GM21717 (cell line): ENCODE measurements at regions not wholly inside any gene's neighbourhood (a gene's known extent, or its start where the extent isn't known, plus 50 kb on each side); places are given as distances from the start of the nearest gene placed in this dataset.
"Not testable (repeated sequence)": the region's sequence is repeated elsewhere in the genome, so short reads cannot be mapped to it uniquely, and the experiment has no call there.

ENCODE experiments used
- ATAC-seq: cut with Tn5 transposase; IDR thresholded peaks from one replicate; pipeline ENCODE4 v1.9.1; 2021; ENCODE audit warnings: mild to moderate bottlenecking, moderate library complexity; ENCODE audit not compliant: unreplicated experiment

- ATAC-seq: not testable (repeated sequence)
Observed at GRCh38 chr14:105620865-105621471, 94.6 kb downstream of the TMEM121 start.

- ATAC-seq: not testable (repeated sequence)
Observed at GRCh38 chr14:105621479-105622328, 95.3 kb downstream of the TMEM121 start.

- no peak for ATAC-seq
Observed at GRCh38 chr14:105622329-105622955, 96.1 kb downstream of the TMEM121 start.

- ATAC-seq: not testable (repeated sequence)
Observed at GRCh38 chr14:105623178-105623577, 96.8 kb downstream of the TMEM121 start.

- not testable (repeated sequence) for ATAC-seq
Observed at GRCh38 chr14:105624346-105624745, 98.0 kb downstream of the TMEM121 start.

GRCh38 chr14:105624749-105625434, 98.5 kb downstream of the TMEM121 start:
- not testable (repeated sequence) for ATAC-seq

- not testable (repeated sequence) for ATAC-seq
Observed at GRCh38 chr14:105625448-105625847, 99.1 kb downstream of the TMEM121 start.

- ATAC-seq: not testable (repeated sequence)
Observed at GRCh38 chr14:105626111-105626510, 99.7 kb downstream of the TMEM121 start.

- not testable (repeated sequence) for ATAC-seq
Observed at GRCh38 chr14:105626651-105627050, 100.3 kb downstream of the TMEM121 start.

- not testable (repeated sequence) for ATAC-seq
Observed at GRCh38 chr14:105627287-105627686, 100.9 kb downstream of the TMEM121 start.

- ATAC-seq: no peak
Observed at GRCh38 chr14:105627701-105628100, 101.3 kb downstream of the TMEM121 start.

- ATAC-seq: not testable (repeated sequence)
Observed at GRCh38 chr14:105628126-105628525, 101.7 kb downstream of the TMEM121 start.

GRCh38 chr14:105628531-105629067, 102.2 kb downstream of the TMEM121 start:
- not testable (repeated sequence) for ATAC-seq

- ATAC-seq: not testable (repeated sequence)
Observed at GRCh38 chr14:105629091-105629885, 102.9 kb downstream of the TMEM121 start.

GRCh38 chr14:105629886-105630215, 103.5 kb downstream of the TMEM121 start:
- no peak for ATAC-seq

- ATAC-seq: not testable (repeated sequence)
Observed at GRCh38 chr14:105630293-105630934, 104.0 kb downstream of the TMEM121 start.

GRCh38 chr14:105630935-105631779, 104.8 kb downstream of the TMEM121 start:
- not testable (repeated sequence) for ATAC-seq

GRCh38 chr14:105632010-105632409, 105.6 kb downstream of the TMEM121 start:
- no peak for ATAC-seq

- ATAC-seq: not testable (repeated sequence)
Observed at GRCh38 chr14:105633596-105633995, 107.2 kb downstream of the TMEM121 start.
